H1 (cell line): ENCODE measurements at regions not wholly inside any gene's neighbourhood (a gene's known extent, or its start where the extent isn't known, plus 50 kb on each side); places are given as distances from the start of the nearest gene placed in this dataset.

ENCODE experiments used
- BRCA1 ChIP-seq: IDR thresholded peaks from 2 replicates; pipeline ENCODE4 v1.6.1; 2012; ENCODE audit warnings: low read depth, low read length, improper control_type of control experiment
- GABPA ChIP-seq: IDR thresholded peaks from 2 replicates; pipeline ENCODE4 v1.6.1; 2011; ENCODE audit warnings: mild to moderate bottlenecking, low read length, moderate library complexity, borderline replicate concordance; ENCODE audit not compliant: insufficient read depth
- SP1 ChIP-seq: IDR thresholded peaks from 2 replicates; pipeline ENCODE4 v1.6.1; 2011; ENCODE audit warnings: low read depth, low read length
- TF ChIP-seq, protein P1 (sequence below), 3 experiments: IDR thresholded peaks; 1 replicate in 2 of 3; 2 replicates in 1 of 3; pipeline versions ENCODE4 v1.5.1 to v1.6.1; 2011; ENCODE audit warnings: low read length in 3 of 3, mild to moderate bottlenecking in 3 of 3, inconsistent platforms in 2 of 3, low read depth in 1 of 3, moderate library complexity in 1 of 3; ENCODE audit not compliant: insufficient read depth in 1 of 3; ENCODE audit errors: control extremely low read depth in 1 of 3

DNA sequence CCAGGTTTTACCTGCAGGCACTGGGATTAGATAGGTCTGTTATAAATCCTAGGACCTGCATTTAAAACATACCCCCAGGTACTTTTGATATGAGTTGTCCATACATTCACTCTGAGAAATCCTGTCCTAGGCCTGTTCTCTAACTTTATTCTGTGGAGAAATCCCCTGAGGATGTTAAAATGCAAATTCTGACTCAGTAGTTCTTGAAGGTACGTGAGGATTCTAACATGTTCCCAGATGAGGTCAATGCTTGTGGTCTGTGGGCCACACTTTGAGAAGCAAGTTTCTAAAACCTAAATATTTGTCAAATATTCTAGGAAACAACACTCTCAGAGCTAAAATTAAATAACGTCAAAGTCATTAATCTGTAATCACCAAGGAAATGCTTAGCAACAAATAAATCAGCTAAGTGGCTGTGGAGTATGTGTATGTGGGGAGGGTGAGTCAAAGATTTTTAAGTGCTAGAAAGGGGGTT is 101.3 kb upstream of the MAGEB16 start:
- TF ChIP-seq BRCA1 (no peak), GABPA (no peak), SP1 (no peak)
- TF ChIP-seq, protein P1, sequence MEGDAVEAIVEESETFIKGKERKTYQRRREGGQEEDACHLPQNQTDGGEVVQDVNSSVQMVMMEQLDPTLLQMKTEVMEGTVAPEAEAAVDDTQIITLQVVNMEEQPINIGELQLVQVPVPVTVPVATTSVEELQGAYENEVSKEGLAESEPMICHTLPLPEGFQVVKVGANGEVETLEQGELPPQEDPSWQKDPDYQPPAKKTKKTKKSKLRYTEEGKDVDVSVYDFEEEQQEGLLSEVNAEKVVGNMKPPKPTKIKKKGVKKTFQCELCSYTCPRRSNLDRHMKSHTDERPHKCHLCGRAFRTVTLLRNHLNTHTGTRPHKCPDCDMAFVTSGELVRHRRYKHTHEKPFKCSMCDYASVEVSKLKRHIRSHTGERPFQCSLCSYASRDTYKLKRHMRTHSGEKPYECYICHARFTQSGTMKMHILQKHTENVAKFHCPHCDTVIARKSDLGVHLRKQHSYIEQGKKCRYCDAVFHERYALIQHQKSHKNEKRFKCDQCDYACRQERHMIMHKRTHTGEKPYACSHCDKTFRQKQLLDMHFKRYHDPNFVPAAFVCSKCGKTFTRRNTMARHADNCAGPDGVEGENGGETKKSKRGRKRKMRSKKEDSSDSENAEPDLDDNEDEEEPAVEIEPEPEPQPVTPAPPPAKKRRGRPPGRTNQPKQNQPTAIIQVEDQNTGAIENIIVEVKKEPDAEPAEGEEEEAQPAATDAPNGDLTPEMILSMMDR (IDR thresholded peaks at IDR 0.05; ENCODE audit: control extremely low read depth in 1 of 3, insufficient read depth in 1 of 3, low read depth in 1 of 3, low read length in 3 of 3) = no peak
